Sigmoid colon (tissue), 6 donors: ENCODE measurements at regions not wholly inside any gene's neighbourhood (a gene's known extent, or its start where the extent isn't known, plus 50 kb on each side); places are given as distances from the start of the nearest gene placed in this dataset.

ENCODE experiments used
- DNase-seq: peaks from one replicate; pipeline ENCODE4 v3.0.0-alpha.2; 2019
- H3K27ac ChIP-seq, 4 donors: fragments of 200-600 bp; sonication (generic); one replicate each; pipeline ENCODE4 v1.5.1; 2016 to 2019; ENCODE audit warnings: mild to moderate bottlenecking in 1 of 4
- H3K27me3 ChIP-seq, 3 donors: fragments of 200-600 bp; sonication (generic); one replicate each; pipeline ENCODE4 v1.5.1; 2019; ENCODE audit warnings: mild to moderate bottlenecking in 1 of 3
- H3K36me3 ChIP-seq, 4 donors: fragments of 200-600 bp; sonication (generic); one replicate each; pipeline ENCODE4 v1.5.1; 2016 to 2019
- H3K4me1 ChIP-seq, 4 donors: fragments of 200-600 bp; sonication (generic); one replicate each; pipeline ENCODE4 v1.5.1; 2017 to 2019
- H3K4me3 ChIP-seq, 4 donors: fragments of 200-600 bp; sonication (generic); one replicate each; pipeline ENCODE4 v1.5.1; 2017 to 2019; ENCODE audit warnings: mild to moderate bottlenecking in 2 of 4, moderate library complexity in 1 of 4
- H3K9me3 ChIP-seq, 4 donors: fragments of 200-600 bp in 3 of 4; sonication (generic) in 3 of 4; one replicate each; pipeline versions ENCODE4 v1.5.1 to v1.6.1; 2013 to 2019
- CTCF ChIP-seq, 4 experiments: fragments of 450-650 bp in 3 of 4; fragments of 200-600 bp in 1 of 4; IDR thresholded peaks; one replicate each; pipeline ENCODE4 v1.5.1; 2016 to 2019; ENCODE audit warnings: antibody characterized with exemption in 4 of 4, mild to moderate bottlenecking in 3 of 4, moderate library complexity in 2 of 4
- EP300 ChIP-seq, 4 donors: sonication (generic); formaldehyde crosslinking; IDR thresholded peaks; one replicate each; pipeline ENCODE4 v1.6.1; 2017; ENCODE audit warnings: antibody characterized with exemption in 4 of 4
- POLR2A ChIP-seq, 2 donors: fragments of 450-650 bp; IDR thresholded peaks; one replicate each; pipeline ENCODE4 v1.6.1; 2016; ENCODE audit warnings: antibody characterized with exemption in 2 of 2, mild to moderate bottlenecking in 2 of 2, moderate library complexity in 2 of 2
- POLR2AphosphoS5 ChIP-seq, 4 donors: sonication (generic); formaldehyde crosslinking; IDR thresholded peaks; one replicate each; pipeline ENCODE4 v1.6.1; 2017; ENCODE audit warnings: antibody characterized with exemption in 4 of 4
- WGBS, 2 donors: extraction: QIAGEN DNeasy Blood & Tissue Kit; methylation state at CpG; one replicate each; pipeline ENCODE4 v1.1.7; 2013; 5-methylcytosine and 5-hydroxymethylcytosine counted together
- intact Hi-C: fragments of 100-400 bp; cut with DNase I; formaldehyde crosslinking; loops from one replicate; pipeline ENCODE4 v1.15.1; 2023
- donor health status: healthy with polysubstance abuse.
- donor health status: healthy.

- DNase-seq: no peak
- no peaks in the 10 kb centered on the region for H3K36me3 ChIP-seq
- H3K4me3 ChIP-seq: no peak overlapping the region
- intact Hi-C loops: no loop called here
- TF ChIP-seq EP300 (IDR thresholded peaks at IDR 0.05): no peak
- TF ChIP-seq CTCF (IDR thresholded peaks at IDR 0.05): no peak
- peak in 1 of 4 donors; percentile 29 for TF ChIP-seq POLR2AphosphoS5 (IDR thresholded peaks at IDR 0.05)
- no peaks in the 10 kb centered on the region for H3K27me3 ChIP-seq
- H3K27ac ChIP-seq: no peak overlapping the region
- no peaks in the 10 kb centered on the region for H3K9me3 ChIP-seq
- H3K4me1 ChIP-seq: peaks cover 0 to 14% (median 3%) of the 10 kb centered on the region in 4 donors
Measured at GRCh38 chr21:27202301-27202700, 235.4 kb upstream of the ADAMTS5 start.

- no peaks in the 10 kb centered on the region for H3K9me3 ChIP-seq
- no peak for TF ChIP-seq POLR2A (IDR thresholded peaks at IDR 0.05)
- no peak for TF ChIP-seq EP300 (IDR thresholded peaks at IDR 0.05)
- TF ChIP-seq POLR2AphosphoS5 (IDR thresholded peaks at IDR 0.05): no peak
- no peak for TF ChIP-seq CTCF (IDR thresholded peaks at IDR 0.05)
- H3K36me3 ChIP-seq: no peaks in the 10 kb centered on the region
- DNase-seq: no peak
- no peaks in the 10 kb centered on the region for H3K27me3 ChIP-seq
- peaks cover 0 to 14% (median 3%) of the 10 kb centered on the region in 4 donors for H3K4me1 ChIP-seq
- WGBS, 2 donors: 89 to 91% methylated on average over 3 of the region's 3 CpGs
- H3K4me3 ChIP-seq: no peak overlapping the region
- intact Hi-C loops: no loop called here
- no peak overlapping the region for H3K27ac ChIP-seq
Measured at GRCh38 chr21:27201197-27201596, 234.3 kb upstream of the ADAMTS5 start.

GRCh38 chr21:27196651-27197050, 229.8 kb upstream of the ADAMTS5 start:
- TF ChIP-seq EP300 (IDR thresholded peaks at IDR 0.05): no peak
- no peak for TF ChIP-seq POLR2A (IDR thresholded peaks at IDR 0.05)
- TF ChIP-seq CTCF (IDR thresholded peaks at IDR 0.05): no peak
- TF ChIP-seq POLR2AphosphoS5 (IDR thresholded peaks at IDR 0.05): no peak
- WGBS, 2 donors: 44 to 77% methylated on average over 3 of the region's 3 CpGs
- Histone ChIP-seq H3K4me3 (no peak overlapping the region), H3K27ac (no peak overlapping the region), H3K36me3 (no peaks in the 10 kb centered on the region), H3K4me1 (peaks cover 0 to 1% (median 0%) of the 10 kb centered on the region in 4 donors), H3K27me3 (no peaks in the 10 kb centered on the region), H3K9me3 (no peaks in the 10 kb centered on the region)
- no peak for DNase-seq
- intact Hi-C loops: no loop called here

- DNase-seq: no peak
- H3K27ac ChIP-seq: no peak overlapping the region
- no peaks in the 10 kb centered on the region for H3K27me3 ChIP-seq
- TF ChIP-seq EP300 (IDR thresholded peaks at IDR 0.05) (no peak), POLR2A (IDR thresholded peaks at IDR 0.05) (no peak), POLR2AphosphoS5 (IDR thresholded peaks at IDR 0.05) (no peak)
- H3K36me3 ChIP-seq: no peaks in the 10 kb centered on the region
- H3K9me3 ChIP-seq: no peaks in the 10 kb centered on the region
- intact Hi-C loops: no loop called here
- H3K4me1 ChIP-seq: no peaks in the 10 kb centered on the region
- no peak overlapping the region for H3K4me3 ChIP-seq
- WGBS, 2 donors: 77 to 81% methylated on average over 3 of the region's 3 CpGs
Measured at GRCh38 chr21:27192281-27192949, 225.5 kb upstream of the ADAMTS5 start.

- Histone ChIP-seq H3K4me1 (no peaks in the 10 kb centered on the region), H3K36me3 (no peaks in the 10 kb centered on the region), H3K4me3 (no peak overlapping the region), H3K9me3 (no peaks in the 10 kb centered on the region), H3K27ac (no peak overlapping the region), H3K27me3 (no peaks in the 10 kb centered on the region)
- no peak for DNase-seq
- intact Hi-C loops: no loop called here
- WGBS, 2 donors: 87 to 92% methylated on average over 1 of the region's 1 CpG
- TF ChIP-seq CTCF (IDR thresholded peaks at IDR 0.05): no peak
- TF ChIP-seq EP300 (IDR thresholded peaks at IDR 0.05): no peak
Measured at GRCh38 chr21:27190601-27191000, 223.7 kb upstream of the ADAMTS5 start.
